ENCODE measurements at regions not wholly inside any gene's neighbourhood (a gene's known extent, or its start where the extent isn't known, plus 50 kb on each side); places are given as distances from the start of the nearest gene placed in this dataset.

GRCh38 chr5:174607205-174607604 lies 117.2 kb upstream of the MSX2 start:
- TF ChIP-seq POLR2A (IDR thresholded peaks at IDR 0.05; ENCODE audit: low read depth, low read length) (no peak), SPI1 (IDR thresholded peaks at IDR 0.05; ENCODE audit: low read depth, low read length) (no peak), POLR2AphosphoS5 (IDR thresholded peaks at IDR 0.05; ENCODE audit: low read depth, low read length) (no peak)

Measured in GM12891 (cell line).